K562 (cell line): ENCODE measurements at regions not wholly inside any gene's neighbourhood (a gene's known extent, or its start where the extent isn't known, plus 50 kb on each side); places are given as distances from the start of the nearest gene placed in this dataset.

Experiments
- ARNT ChIP-seq, 2 experiments: fragments of 450-650 bp; IDR thresholded peaks; 2 replicates each; pipeline ENCODE4 v1.6.1; 2016; ENCODE audit warnings: mild to moderate bottlenecking in 1 of 2
- BACH1 ChIP-seq: fragments of 200-800 bp; sonication (Bioruptor generic); IDR thresholded peaks from 2 replicates; pipeline ENCODE4 v1.6.1; 2016; ENCODE audit warnings: missing genetic modification characterization, missing compliant biosample characterization
- BRCA1 ChIP-seq, 2 experiments: fragments of 450-650 bp in 1 of 2; sonication (generic) in 1 of 2; formaldehyde crosslinking in 1 of 2; IDR thresholded peaks; 2 replicates each; pipeline versions ENCODE4 v1.5.0 to v1.6.1; 2017 to 2020; ENCODE audit warnings: mild to moderate bottlenecking in 1 of 2, missing genetic modification reagents in 1 of 2
- CREB5 ChIP-seq: fragments of 250-450 bp; sonication (Bioruptor Pico); IDR thresholded peaks from 2 replicates; pipeline ENCODE4 v1.5.0; 2020; ENCODE audit warnings: mild to moderate bottlenecking
- CTCF ChIP-seq, 3 experiments: IDR thresholded peaks in 2 of 3; conservative IDR thresholded peaks in 1 of 3; 2 replicates each; pipeline ENCODE4 v1.5.1; 2011 to 2012; ENCODE audit warnings: low read length in 3 of 3, mild to moderate bottlenecking in 3 of 3, control low read depth in 2 of 3, improper control_type of control experiment in 1 of 3, inconsistent platforms in 1 of 3, low read depth in 1 of 3, mixed read lengths in 1 of 3, moderate library complexity in 1 of 3; ENCODE audit not compliant: insufficient read depth in 2 of 3
- CUX1 ChIP-seq: fragments of 200-800 bp; sonication (Bioruptor generic); IDR thresholded peaks from 2 replicates; pipeline ENCODE4 v1.6.1; 2016; ENCODE audit warnings: missing genetic modification characterization, missing compliant biosample characterization
- MYC ChIP-seq, 2 experiments: fragments of 250-450 bp in 1 of 2; sonication (Bioruptor Pico) in 1 of 2; IDR thresholded peaks; 2 replicates each; pipeline versions ENCODE4 v1.5.1 to v1.6.1; 2012 to 2021; ENCODE audit warnings: low read depth in 2 of 2, borderline replicate concordance in 1 of 2, improper control_type of control experiment in 1 of 2, low read length in 1 of 2, mild to moderate bottlenecking in 1 of 2, moderate library complexity in 1 of 2
- SIN3A ChIP-seq, 2 experiments: fragments of 150-350 bp in 1 of 2; IDR thresholded peaks; 2 replicates each; pipeline ENCODE4 v1.6.1; 2011 to 2016; ENCODE audit warnings: borderline replicate concordance in 2 of 2, low read depth in 2 of 2, low read length in 2 of 2, mild to moderate bottlenecking in 2 of 2, moderate library complexity in 2 of 2; ENCODE audit not compliant: control insufficient read depth in 1 of 2
- YY1 ChIP-seq, 3 experiments: IDR thresholded peaks; 2 replicates each; pipeline ENCODE4 v1.6.1; 2011; ENCODE audit warnings: low read length in 2 of 3, mild to moderate bottlenecking in 2 of 3, moderate library complexity in 2 of 3, borderline replicate concordance in 1 of 3, control low read depth in 1 of 3, low read depth in 1 of 3; ENCODE audit not compliant: insufficient read depth in 3 of 3, insufficient replicate concordance in 2 of 3, control insufficient read depth in 1 of 3, insufficient read length in 1 of 3; ENCODE audit errors: extremely low read depth in 1 of 3
- ZNF274 ChIP-seq: IDR thresholded peaks from 2 replicates; pipeline ENCODE4 v1.6.1; 2011; ENCODE audit warnings: low read depth, mild to moderate bottlenecking, low read length, moderate library complexity, borderline replicate concordance

GRCh38 chr7:45978731-45979211 lies 57.7 kb upstream of the IGFBP3 start:
- no peak for TF ChIP-seq CUX1 (CRISPR knock-in tag)
- no peak for TF ChIP-seq SIN3A (IDR thresholded peaks at IDR 0.05; ENCODE audit: borderline replicate concordance in 2 of 2, control insufficient read depth in 1 of 2, low read depth in 2 of 2, low read length in 2 of 2)
- TF ChIP-seq BRCA1 (IDR thresholded peaks at IDR 0.05) = no peak
- TF ChIP-seq BRCA1 (CRISPR knock-in tag; IDR thresholded peaks at IDR 0.05) = no peak
- TF ChIP-seq MYC (IDR thresholded peaks at IDR 0.05; ENCODE audit: low read depth, low read length) = no peak
- no peak for TF ChIP-seq MYC (CRISPR knock-in tag; IDR thresholded peaks at IDR 0.05; ENCODE audit: borderline replicate concordance, low read depth)
- no peak for TF ChIP-seq CTCF (IDR thresholded peaks at IDR 0.05 in 2 of 3, conservative IDR thresholded peaks at IDR 0.05 in 1 of 3; ENCODE audit: insufficient read depth in 2 of 3, low read depth in 1 of 3, low read length in 3 of 3)
- no peak for TF ChIP-seq BACH1 (tag)
- no peak for TF ChIP-seq CREB5 (CRISPR knock-in tag)
- no peak for TF ChIP-seq ZNF274
- TF ChIP-seq YY1 (IDR thresholded peaks at IDR 0.05; ENCODE audit: borderline replicate concordance in 1 of 3, control insufficient read depth in 1 of 3, extremely low read depth in 1 of 3, insufficient read depth in 3 of 3, insufficient read length in 1 of 3, insufficient replicate concordance in 2 of 3, low read depth in 1 of 3, low read length in 2 of 3) = no peak
- no peak for TF ChIP-seq ARNT (IDR thresholded peaks at IDR 0.05)
